Islet of Langerhans (tissue), 1 donor: ENCODE measurements at regions not wholly inside any gene's neighbourhood (a gene's known extent, or its start where the extent isn't known, plus 50 kb on each side); places are given as distances from the start of the nearest gene placed in this dataset.
"Not testable (repeated sequence)": the region's sequence is repeated elsewhere in the genome, so short reads cannot be mapped to it uniquely, and the experiment has no call there.

ENCODE experiments used
- FAIRE-seq: peaks from one replicate; lab custom pipeline; 2011; peaks lifted over from hg19 to GRCh38; lab: Jason Lieb, UNC

GRCh38 chr22:49525801-49526535 lies 301.7 kb downstream of the BRD1 start:
- FAIRE-seq = no peak

GRCh38 chr22:49525360-49525759 lies 302.3 kb downstream of the BRD1 start:
- no peak for FAIRE-seq

DNA sequence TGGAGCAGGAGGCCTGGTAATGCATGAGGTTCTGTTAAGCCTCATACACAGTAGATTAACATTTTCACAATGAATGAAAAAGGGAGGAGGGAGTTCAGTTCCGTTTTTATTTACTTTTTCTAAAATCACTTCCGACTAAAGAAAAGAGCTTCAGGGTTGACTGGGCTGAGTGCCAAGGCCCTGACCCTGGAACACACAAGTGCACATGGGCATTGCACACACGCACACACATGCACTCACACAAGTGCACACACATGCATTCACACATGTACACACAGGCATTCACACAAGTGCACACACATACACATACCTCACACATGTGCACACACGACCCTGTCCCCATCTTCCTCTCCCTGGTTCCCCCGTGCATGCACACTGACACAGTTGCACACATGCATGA lies 303.3 kb downstream of the BRD1 start:
- no peak for FAIRE-seq

DNA sequence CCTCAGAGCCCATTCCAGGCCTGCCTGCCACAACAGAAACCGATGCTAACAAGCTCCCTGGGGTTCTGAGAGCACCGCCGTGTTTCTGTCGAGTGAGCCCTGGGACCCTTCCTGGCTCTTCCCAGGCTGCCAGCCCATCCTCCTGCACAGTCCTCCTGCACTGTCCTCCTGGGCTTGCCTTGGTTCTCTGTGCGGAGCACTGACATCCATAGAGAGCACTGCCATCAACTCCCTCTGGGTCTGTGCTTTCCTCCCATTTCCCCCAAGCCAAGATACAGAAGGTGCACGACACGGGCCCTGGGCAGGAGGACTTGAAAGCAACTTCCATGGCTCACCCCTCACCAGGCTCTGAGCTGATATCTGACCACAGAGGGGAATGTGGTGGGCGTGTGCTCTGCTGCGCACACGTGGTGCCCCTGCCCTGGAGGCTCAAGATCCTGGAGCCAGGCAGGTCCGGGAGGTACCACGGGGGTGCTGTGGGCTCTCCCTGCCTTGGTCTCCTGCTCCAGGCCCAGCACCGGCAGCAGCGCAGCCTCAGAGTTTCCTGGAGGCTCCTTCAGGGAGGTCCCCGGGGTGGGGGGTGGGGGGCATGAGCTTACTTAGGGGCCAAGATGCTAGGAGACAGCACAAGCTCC lies 304.2 kb downstream of the BRD1 start:
- no peak for FAIRE-seq

GRCh38 chr22:49522582-49523373 lies 304.9 kb downstream of the BRD1 start:
- no peak for FAIRE-seq

DNA sequence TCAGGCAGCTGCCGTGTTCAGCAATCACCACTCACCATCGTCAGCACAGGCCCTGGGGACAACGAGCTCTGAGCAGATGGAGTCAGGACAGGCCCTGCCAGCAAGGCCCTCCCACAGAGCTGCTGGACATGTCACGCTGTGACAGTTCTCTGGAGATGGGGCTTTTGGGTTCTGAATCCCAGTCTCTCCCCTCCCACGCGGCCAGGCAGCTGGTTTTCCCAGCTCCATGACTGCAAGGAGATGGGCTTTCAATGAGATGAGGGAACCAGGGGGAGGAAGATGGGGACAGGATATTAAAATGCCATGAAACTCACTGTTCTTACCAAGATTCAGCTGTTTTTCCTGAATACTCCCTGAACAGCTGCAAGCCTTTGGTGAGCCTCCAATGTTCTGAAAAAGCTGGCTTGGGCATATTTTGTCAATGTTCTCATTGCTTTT lies 305.9 kb downstream of the BRD1 start:
- FAIRE-seq = no peak

- FAIRE-seq = no peak
These were observed 308.4 kb downstream of the BRD1 start for GRCh38 chr22:49519117-49519737.

DNA sequence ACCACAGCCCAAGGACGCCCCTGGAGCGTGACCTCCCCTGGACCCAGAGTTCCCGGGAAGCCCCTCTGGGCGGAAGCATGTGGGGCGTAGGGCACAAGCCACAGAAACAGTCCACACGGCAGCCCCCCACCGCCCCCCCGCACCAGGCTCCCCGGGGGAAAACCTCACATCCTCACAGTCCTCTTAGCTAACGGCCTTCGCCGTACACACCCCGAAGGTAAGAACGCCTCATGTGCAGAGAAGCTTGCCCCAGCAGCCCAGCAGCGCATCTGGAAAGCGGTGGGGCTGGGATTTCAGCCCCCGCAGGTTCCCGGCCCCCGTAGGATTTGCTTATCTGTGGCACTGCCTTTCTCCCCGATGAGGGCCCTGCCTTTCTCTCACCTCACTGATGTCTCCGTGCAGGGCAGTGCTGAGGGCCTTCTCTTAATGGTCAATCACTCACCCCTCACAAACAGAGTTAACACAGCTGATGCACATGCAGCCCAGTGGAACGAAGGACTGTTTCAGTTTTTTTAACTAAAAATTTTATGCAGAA lies 309.2 kb downstream of the BRD1 start:
- no peak for FAIRE-seq

DNA sequence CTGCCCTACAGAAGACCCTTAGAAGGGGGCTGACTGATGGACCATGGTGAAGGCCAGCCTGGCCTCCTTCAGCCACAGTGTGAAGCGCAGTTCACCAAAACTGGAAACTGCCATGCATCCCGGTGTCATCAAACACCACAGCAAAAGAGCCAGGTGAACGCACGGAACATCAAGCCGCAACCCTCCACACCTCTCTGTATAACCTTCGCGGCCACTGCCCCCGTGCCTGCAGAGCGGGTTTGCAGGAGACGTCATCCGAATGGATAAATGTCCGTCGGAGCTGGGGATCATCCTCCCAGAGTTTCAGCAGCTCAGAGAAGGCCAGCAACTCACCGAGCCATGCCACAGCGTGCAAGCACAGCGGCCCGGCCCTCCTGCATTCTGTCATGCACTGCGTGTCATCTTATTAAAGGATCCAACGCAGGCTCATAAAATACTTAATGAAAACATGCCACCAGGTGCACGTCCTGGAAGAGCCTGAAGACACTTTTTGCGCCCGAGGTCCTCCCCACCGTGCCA lies 309.9 kb downstream of the BRD1 start:
- no peak for FAIRE-seq

GRCh38 chr22:49517211-49517610 lies 310.5 kb downstream of the BRD1 start:
- no peak for FAIRE-seq

- no peak for FAIRE-seq
These were observed 312.2 kb downstream of the BRD1 start for GRCh38 chr22:49515475-49515874.

GRCh38 chr22:49514641-49515040 lies 313.0 kb downstream of the BRD1 start:
- FAIRE-seq = no peak

GRCh38 chr22:49514211-49514610 lies 313.5 kb downstream of the BRD1 start:
- no peak for FAIRE-seq

- FAIRE-seq = no peak
These were observed 314.3 kb downstream of the BRD1 start for GRCh38 chr22:49513358-49513851.

GRCh38 chr22:49512487-49513165 lies 315.0 kb downstream of the BRD1 start:
- no peak for FAIRE-seq

DNA sequence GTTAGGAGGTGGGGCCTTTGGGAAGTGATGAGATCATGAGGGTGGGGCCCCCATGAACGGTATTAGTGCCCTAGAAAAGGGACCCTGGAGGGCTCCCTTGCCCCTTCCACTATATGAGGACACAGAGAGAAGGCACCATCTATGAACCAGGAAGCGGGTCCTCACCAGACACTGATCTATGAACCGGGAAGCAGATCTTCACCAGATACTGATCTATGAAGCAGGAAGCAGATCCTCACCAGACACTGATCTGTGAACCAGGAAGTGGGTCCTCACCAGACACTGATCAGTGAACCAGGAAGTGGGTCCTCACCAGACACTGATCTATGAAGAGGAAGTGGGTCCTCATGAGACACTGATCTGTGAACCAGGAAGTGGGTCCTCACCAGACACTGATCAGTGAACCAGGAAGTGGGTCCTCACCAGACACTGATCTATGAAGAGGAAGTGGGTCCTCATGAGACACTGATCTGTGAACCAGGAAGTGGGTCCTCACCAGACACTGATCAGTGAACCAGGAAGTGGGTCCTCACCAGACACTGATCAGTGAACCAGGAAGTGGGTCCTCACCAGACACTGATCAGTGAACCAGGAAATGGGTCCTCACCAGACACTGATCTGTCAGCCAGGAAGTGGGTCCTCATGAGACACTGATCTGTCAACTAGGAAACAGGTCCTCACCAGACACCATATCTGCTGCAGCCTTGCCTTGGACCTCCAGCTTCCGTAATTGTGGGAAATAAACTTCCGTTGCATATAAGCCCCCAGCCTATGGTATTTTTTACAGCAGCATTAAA lies 316.1 kb downstream of the BRD1 start:
- FAIRE-seq = not testable (repeated sequence)

DNA sequence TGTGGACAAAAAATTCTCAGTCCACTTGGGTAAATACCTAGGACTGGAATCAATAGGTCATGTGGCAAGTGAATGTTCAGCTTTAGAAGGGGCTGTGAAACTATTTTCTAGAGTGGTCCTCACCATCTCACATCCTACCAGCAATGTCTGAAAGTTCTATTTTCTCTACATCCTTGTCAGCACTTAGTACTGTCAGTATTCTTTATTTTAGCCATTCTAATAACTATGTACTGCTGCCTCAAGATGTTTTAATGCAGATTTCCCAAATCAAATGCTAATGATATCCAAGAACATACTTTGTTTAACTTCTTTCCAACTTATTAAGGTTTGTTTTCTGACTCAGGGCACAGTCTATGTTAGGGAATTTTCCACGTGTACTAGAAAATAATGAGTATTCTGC lies 317.0 kb downstream of the BRD1 start:
- FAIRE-seq = no peak

DNA sequence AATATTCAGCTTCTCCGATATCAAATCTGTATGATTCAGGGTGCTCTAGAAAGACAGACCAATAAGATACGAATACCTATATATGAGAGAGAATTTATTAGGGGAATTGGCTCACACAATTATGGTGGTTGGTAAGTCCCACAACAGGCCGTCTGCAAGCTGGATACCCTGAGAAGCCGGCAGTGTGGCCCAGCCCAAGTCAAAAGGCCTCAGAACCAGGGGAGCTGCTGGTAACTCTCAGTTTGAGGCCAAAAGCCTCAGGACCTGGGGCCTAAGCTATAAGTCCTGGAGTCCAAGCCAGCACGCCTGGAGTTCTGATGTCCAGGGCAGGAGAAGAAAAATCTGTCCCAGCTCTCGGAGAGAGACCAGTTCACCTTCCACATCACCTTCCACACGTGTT lies 318.7 kb downstream of the BRD1 start:
- FAIRE-seq = no peak

DNA sequence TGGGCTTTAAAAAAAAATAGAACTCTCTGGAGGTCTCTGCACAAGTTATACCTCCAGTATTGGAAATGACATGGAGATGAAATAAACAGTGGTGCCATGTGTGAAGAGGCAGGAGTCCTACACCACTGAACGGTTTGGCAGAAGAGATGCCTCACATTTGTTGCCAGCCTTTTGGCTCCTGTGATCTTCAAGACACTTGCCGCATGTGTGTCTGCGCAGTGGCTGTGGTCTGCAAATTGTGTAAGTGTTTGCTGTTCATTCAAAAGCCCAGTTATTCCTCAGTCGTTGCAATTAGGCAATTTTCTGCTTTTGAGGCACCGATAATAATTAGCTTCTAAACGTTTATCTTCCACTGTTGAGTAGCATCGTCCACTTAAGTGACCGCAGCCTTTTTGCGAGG lies 319.1 kb downstream of the BRD1 start:
- no peak for FAIRE-seq

DNA sequence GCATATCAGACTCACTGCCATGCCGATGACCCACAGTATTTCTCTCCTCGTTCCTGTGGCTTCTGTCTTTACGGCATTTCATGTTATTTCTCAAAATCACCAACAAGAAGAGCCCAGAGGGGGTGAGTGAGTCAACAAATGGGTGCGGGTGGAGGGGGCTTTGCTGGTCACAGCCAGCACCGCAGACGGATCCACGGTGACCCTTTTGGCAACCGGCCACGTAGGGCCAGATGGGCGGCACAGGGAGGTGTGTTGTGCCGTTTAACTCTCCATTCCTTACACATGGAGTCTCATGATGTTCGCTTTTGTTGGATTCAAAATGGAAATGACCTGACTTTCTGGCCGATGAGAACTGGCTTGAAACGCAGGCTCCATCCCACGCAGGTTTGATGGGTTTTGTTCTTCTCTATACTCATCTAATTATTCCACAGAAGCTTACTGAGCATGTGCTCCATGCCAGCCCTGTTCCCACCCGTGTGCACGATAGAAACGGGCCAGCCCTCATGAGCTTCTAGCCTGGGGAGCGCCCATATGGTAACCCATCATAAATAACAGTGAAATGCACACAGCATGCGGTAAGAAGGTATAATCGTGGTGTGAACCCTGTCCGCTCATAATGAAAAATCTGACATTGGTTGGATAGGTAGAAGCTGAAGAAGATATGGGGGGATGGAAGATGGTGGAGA lies 319.9 kb downstream of the BRD1 start:
- FAIRE-seq = no peak
